ENCODE measurements at regions not wholly inside any gene's neighbourhood (a gene's known extent, or its start where the extent isn't known, plus 50 kb on each side); places are given as distances from the start of the nearest gene placed in this dataset.

DNA sequence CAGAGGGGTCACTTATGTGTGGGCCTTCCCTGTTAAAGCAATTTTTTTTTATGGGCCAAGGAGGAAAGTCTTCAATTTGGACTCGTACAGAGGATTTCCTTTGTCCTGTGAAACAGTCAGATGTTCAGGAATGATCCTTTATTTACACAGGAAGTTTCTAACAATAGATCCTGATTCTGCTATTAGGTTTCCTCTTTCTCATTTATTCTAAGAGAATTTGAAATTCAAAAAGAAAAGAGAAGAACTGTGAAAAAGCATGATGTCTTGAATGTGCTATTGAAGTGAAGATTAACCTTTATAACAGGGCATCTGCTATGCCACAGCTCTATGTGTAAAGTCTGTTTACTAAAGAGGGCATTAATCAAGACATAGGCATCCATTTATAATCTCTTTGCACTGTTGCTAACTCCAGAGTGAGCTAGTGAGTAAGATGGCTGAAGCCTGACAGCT lies 105.3 kb upstream of the FAM98A start (continued):
- TF ChIP-seq ZNF211 (tag by site-specific recombination; IDR thresholded peaks at IDR 0.05; ENCODE audit: low read depth) (no peak), ZNF501 (tag by site-specific recombination; IDR thresholded peaks at IDR 0.05) (no peak), ZNF19 (tag by site-specific recombination; IDR thresholded peaks at IDR 0.05; ENCODE audit: low read depth) (no peak), REPIN1 (tag by site-specific recombination; IDR thresholded peaks at IDR 0.05; ENCODE audit: low read depth) (no peak), MEIS1 (CRISPR knock-in tag; IDR thresholded peaks at IDR 0.05; ENCODE audit: borderline replicate concordance) (no peak), ZNF302 (tag by site-specific recombination; IDR thresholded peaks at IDR 0.05; ENCODE audit: low read depth) (no peak), ZNF214 (tag by site-specific recombination; IDR thresholded peaks at IDR 0.05; ENCODE audit: borderline replicate concordance) (no peak)
- TF ChIP-seq, protein P1, sequence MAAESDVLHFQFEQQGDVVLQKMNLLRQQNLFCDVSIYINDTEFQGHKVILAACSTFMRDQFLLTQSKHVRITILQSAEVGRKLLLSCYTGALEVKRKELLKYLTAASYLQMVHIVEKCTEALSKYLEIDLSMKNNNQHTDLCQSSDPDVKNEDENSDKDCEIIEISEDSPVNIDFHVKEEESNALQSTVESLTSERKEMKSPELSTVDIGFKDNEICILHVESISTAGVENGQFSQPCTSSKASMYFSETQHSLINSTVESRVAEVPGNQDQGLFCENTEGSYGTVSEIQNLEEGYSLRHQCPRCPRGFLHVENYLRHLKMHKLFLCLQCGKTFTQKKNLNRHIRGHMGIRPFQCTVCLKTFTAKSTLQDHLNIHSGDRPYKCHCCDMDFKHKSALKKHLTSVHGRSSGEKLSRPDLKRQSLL (tag by site-specific recombination; IDR thresholded peaks at IDR 0.05) = no peak
- TF ChIP-seq, protein P2, sequence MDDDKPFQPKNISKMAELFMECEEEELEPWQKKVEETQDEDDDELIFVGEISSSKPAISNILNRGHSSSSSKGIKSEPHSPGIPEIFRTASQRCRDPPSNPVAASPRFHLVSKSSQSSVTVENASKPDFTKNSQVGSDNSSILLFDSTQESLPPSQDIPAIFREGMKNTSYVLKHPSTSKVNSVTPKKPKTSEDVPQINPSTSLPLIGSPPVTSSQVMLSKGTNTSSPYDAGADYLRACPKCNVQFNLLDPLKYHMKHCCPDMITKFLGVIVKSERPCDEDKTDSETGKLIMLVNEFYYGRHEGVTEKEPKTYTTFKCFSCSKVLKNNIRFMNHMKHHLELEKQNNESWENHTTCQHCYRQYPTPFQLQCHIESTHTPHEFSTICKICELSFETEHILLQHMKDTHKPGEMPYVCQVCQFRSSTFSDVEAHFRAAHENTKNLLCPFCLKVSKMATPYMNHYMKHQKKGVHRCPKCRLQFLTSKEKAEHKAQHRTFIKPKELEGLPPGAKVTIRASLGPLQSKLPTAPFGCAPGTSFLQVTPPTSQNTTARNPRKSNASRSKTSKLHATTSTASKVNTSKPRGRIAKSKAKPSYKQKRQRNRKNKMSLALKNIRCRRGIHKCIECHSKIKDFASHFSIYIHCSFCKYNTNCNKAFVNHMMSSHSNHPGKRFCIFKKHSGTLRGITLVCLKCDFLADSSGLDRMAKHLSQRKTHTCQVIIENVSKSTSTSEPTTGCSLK (tag by site-specific recombination; IDR thresholded peaks at IDR 0.05) = no peak
- TF ChIP-seq, protein P3, sequence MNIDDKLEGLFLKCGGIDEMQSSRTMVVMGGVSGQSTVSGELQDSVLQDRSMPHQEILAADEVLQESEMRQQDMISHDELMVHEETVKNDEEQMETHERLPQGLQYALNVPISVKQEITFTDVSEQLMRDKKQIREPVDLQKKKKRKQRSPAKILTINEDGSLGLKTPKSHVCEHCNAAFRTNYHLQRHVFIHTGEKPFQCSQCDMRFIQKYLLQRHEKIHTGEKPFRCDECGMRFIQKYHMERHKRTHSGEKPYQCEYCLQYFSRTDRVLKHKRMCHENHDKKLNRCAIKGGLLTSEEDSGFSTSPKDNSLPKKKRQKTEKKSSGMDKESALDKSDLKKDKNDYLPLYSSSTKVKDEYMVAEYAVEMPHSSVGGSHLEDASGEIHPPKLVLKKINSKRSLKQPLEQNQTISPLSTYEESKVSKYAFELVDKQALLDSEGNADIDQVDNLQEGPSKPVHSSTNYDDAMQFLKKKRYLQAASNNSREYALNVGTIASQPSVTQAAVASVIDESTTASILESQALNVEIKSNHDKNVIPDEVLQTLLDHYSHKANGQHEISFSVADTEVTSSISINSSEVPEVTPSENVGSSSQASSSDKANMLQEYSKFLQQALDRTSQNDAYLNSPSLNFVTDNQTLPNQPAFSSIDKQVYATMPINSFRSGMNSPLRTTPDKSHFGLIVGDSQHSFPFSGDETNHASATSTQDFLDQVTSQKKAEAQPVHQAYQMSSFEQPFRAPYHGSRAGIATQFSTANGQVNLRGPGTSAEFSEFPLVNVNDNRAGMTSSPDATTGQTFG (tag by site-specific recombination; IDR thresholded peaks at IDR 0.05; ENCODE audit: borderline replicate concordance) = no peak

DNA sequence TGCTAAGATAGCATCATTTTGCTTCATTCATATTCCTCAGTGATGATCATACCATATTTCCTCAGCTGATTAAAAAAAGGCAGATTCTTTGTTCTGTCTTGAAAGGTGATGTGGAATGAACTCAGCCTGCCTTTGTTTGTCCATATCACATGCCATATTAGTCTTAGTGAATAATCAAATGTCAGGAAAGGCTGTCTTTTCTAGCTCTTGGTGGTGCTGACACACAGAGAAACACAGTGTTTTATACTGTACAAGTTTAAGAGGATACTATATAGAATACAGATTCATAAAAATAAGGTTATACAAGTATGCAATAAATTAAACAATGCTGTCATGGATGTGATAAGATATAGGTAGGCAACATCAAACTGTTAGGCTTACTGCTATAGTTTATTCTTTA lies 97.1 kb upstream of the FAM98A start:
- CTCF ChIA-PET = interaction anchor here (0.7 kb wide), 1 partner anchor 170 kb away, joined by 3 read pairs; no protein-coding TSS in a partner anchor
- POLR2A ChIA-PET = no interaction called here

DNA sequence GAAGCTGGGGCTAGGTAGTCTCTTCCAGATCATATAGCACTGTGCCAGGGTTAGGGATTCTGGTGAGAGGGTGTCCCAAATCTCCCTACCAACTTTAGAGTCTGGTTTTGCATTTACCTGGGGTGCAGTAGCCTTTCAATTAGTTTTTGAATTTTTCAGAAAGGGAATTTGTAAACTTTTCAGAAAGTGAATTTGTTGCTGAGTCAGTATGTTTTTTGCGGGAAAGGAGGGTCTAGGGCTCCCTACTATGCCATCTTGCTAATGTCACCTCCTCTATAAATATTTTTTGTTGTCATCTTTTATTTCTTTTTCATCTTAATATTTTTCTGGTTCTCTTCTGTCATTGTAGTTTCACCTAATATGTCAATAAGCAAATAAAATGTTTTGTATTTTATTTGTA lies 95.8 kb upstream of the FAM98A start:
- H3K9me3 ChIP-seq (ENCODE audit: control insufficient read depth, insufficient read depth, low read depth, low read length) = no peaks in the 10 kb centered on the region
- ChIA-PET POLR2A (no interaction called here), CTCF (interaction anchor here (0.7 kb wide), 1 partner anchor 25 kb away, joined by 3 read pairs; no protein-coding TSS in a partner anchor)
- no peaks in the 10 kb centered on the region for H3K4me1 ChIP-seq (ENCODE audit: control insufficient read depth, insufficient read depth, low read length)
- no peak overlapping the region for H3K27ac ChIP-seq (ENCODE audit: extremely low read depth, low read depth, low read length)
- no peaks in the 10 kb centered on the region for H3K36me3 ChIP-seq (ENCODE audit: control insufficient read depth in 2 of 2, insufficient read depth in 1 of 2, low read length in 2 of 2)
- no peak overlapping the region for H3K4me3 ChIP-seq (ENCODE audit: low read depth, low read length)
- TF ChIP-seq ZNF48 (tag by site-specific recombination; IDR thresholded peaks at IDR 0.05) (no peak), ZNF184 (tag by site-specific recombination; IDR thresholded peaks at IDR 0.05) (no peak), ZNF596 (tag by site-specific recombination; IDR thresholded peaks at IDR 0.05) (no peak), ZNF76 (tag by site-specific recombination; IDR thresholded peaks at IDR 0.05; ENCODE audit: borderline replicate concordance, low read depth) (no peak), RBAK (tag by site-specific recombination; IDR thresholded peaks at IDR 0.05) (no peak)
- TF ChIP-seq, protein P4, sequence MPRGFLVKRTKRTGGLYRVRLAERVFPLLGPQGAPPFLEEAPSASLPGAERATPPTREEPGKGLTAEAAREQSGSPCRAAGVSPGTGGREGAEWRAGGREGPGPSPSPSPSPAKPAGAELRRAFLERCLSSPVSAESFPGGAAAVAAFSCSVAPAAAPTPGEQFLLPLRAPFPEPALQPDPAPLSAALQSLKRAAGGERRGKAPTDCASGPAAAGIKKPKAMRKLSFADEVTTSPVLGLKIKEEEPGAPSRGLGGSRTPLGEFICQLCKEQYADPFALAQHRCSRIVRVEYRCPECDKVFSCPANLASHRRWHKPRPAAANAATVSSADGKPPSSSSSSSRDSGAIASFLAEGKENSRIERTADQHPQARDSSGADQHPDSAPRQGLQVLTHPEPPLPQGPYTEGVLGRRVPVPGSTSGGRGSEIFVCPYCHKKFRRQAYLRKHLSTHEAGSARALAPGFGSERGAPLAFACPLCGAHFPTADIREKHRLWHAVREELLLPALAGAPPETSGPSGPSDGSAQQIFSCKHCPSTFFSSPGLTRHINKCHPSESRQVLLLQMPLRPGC (tag by site-specific recombination; IDR thresholded peaks at IDR 0.05) = no peak
- TF ChIP-seq, protein P5, sequence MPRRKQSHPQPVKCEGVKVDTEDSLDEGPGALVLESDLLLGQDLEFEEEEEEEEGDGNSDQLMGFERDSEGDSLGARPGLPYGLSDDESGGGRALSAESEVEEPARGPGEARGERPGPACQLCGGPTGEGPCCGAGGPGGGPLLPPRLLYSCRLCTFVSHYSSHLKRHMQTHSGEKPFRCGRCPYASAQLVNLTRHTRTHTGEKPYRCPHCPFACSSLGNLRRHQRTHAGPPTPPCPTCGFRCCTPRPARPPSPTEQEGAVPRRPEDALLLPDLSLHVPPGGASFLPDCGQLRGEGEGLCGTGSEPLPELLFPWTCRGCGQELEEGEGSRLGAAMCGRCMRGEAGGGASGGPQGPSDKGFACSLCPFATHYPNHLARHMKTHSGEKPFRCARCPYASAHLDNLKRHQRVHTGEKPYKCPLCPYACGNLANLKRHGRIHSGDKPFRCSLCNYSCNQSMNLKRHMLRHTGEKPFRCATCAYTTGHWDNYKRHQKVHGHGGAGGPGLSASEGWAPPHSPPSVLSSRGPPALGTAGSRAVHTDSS (tag by site-specific recombination; IDR thresholded peaks at IDR 0.05) = no peak

More for the DNA sequence above, 97.1 kb upstream of the FAM98A start:
- TF ChIP-seq, protein P6, sequence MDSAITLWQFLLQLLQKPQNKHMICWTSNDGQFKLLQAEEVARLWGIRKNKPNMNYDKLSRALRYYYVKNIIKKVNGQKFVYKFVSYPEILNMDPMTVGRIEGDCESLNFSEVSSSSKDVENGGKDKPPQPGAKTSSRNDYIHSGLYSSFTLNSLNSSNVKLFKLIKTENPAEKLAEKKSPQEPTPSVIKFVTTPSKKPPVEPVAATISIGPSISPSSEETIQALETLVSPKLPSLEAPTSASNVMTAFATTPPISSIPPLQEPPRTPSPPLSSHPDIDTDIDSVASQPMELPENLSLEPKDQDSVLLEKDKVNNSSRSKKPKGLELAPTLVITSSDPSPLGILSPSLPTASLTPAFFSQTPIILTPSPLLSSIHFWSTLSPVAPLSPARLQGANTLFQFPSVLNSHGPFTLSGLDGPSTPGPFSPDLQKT (IDR thresholded peaks at IDR 0.05; ENCODE audit: borderline replicate concordance, low read depth, low read length) = no peak
- TF ChIP-seq, protein P5 (tag by site-specific recombination; IDR thresholded peaks at IDR 0.05) = no peak
- no peak for TF ChIP-seq ZNF133 (tag by site-specific recombination; IDR thresholded peaks at IDR 0.05)
- no peaks in the 10 kb centered on the region for H3K36me3 ChIP-seq (ENCODE audit: control insufficient read depth in 2 of 2, insufficient read depth in 1 of 2, low read length in 2 of 2)
- no peaks in the 10 kb centered on the region for H3K4me1 ChIP-seq (ENCODE audit: control insufficient read depth, insufficient read depth, low read length)
- H3K27ac ChIP-seq (ENCODE audit: extremely low read depth, low read depth, low read length) = no peak overlapping the region
- no peak overlapping the region for H3K4me3 ChIP-seq (ENCODE audit: low read depth, low read length)
- no peaks in the 10 kb centered on the region for H3K9me3 ChIP-seq (ENCODE audit: control insufficient read depth, insufficient read depth, low read depth, low read length)

Data from HEK293 (cell line).